ENCODE measurements at regions not wholly inside any gene's neighbourhood (a gene's known extent, or its start where the extent isn't known, plus 50 kb on each side); places are given as distances from the start of the nearest gene placed in this dataset.

GRCh38 chr2:185384822-185385560 is 353.6 kb upstream of the FSIP2 start:
- Histone ChIP-seq H3K9ac (ENCODE audit: insufficient read depth, low read length) (no peak overlapping the region), H3K27me3 (ENCODE audit: control insufficient read depth, insufficient read depth, low read length) (no peaks in the 10 kb centered on the region), H3K4me2 (ENCODE audit: extremely low read depth, insufficient read depth, low read length) (no peak overlapping the region), H3K27ac (ENCODE audit: insufficient read depth, low read length) (no peak overlapping the region), H3K4me3 (replicated peaks in 1 of 4; ENCODE audit: control extremely low read depth in 1 of 4, insufficient read depth in 1 of 4, low read depth in 3 of 4, low read length in 4 of 4) (no peak overlapping the region), H3K9me3 (ENCODE audit: control insufficient read depth, insufficient read depth, low read depth, low read length) (no peaks in the 10 kb centered on the region), H3K36me3 (ENCODE audit: control insufficient read depth, insufficient read depth, low read length) (no peaks in the 10 kb centered on the region), H4K20me1 (ENCODE audit: control insufficient read depth, extremely low read depth, insufficient read depth, low read length) (no peaks in the 10 kb centered on the region), H2AFZ (ENCODE audit: low read length) (no peak overlapping the region), H3K79me2 (ENCODE audit: control insufficient read depth, insufficient read depth, low read length) (no peaks in the 10 kb centered on the region), H3K4me1 (ENCODE audit: control insufficient read depth, extremely low read depth, insufficient read depth, low read length) (no peaks in the 10 kb centered on the region)
- DNase-seq (ENCODE audit: low read depth in 2 of 2), result peak; percentile 11 to 12
- no peak for TF ChIP-seq EZH2 (IDR thresholded peaks at IDR 0.05; ENCODE audit: low read length, missing control alignments)
- no peak for TF ChIP-seq CTCF (conservative IDR thresholded peaks at IDR 0.05 in 1 of 2, IDR thresholded peaks at IDR 0.05 in 1 of 2; ENCODE audit: low read depth in 1 of 2, low read length in 2 of 2)

- Histone ChIP-seq H3K27me3 (ENCODE audit: control insufficient read depth, insufficient read depth, low read length) (no peaks in the 10 kb centered on the region), H3K79me2 (ENCODE audit: control insufficient read depth, insufficient read depth, low read length) (no peaks in the 10 kb centered on the region), H3K4me1 (ENCODE audit: control insufficient read depth, extremely low read depth, insufficient read depth, low read length) (no peaks in the 10 kb centered on the region), H3K36me3 (ENCODE audit: control insufficient read depth, insufficient read depth, low read length) (no peaks in the 10 kb centered on the region), H3K4me3 (replicated peaks in 1 of 4; ENCODE audit: control extremely low read depth in 1 of 4, insufficient read depth in 1 of 4, low read depth in 3 of 4, low read length in 4 of 4) (no peak overlapping the region), H2AFZ (ENCODE audit: low read length) (no peak overlapping the region), H3K27ac (ENCODE audit: insufficient read depth, low read length) (no peak overlapping the region), H3K4me2 (ENCODE audit: extremely low read depth, insufficient read depth, low read length) (no peak overlapping the region), H3K9me3 (ENCODE audit: control insufficient read depth, insufficient read depth, low read depth, low read length) (no peaks in the 10 kb centered on the region), H4K20me1 (ENCODE audit: control insufficient read depth, extremely low read depth, insufficient read depth, low read length) (no peaks in the 10 kb centered on the region), H3K9ac (ENCODE audit: insufficient read depth, low read length) (no peak overlapping the region)
- no peak for DNase-seq (ENCODE audit: low read depth in 2 of 2)
- TF ChIP-seq CTCF (conservative IDR thresholded peaks at IDR 0.05 in 1 of 2, IDR thresholded peaks at IDR 0.05 in 1 of 2; ENCODE audit: low read depth in 1 of 2, low read length in 2 of 2) (no peak), EZH2 (IDR thresholded peaks at IDR 0.05; ENCODE audit: low read length, missing control alignments) (no peak)
These were observed 350.4 kb upstream of the FSIP2 start for GRCh38 chr2:185388226-185388625.

GRCh38 chr2:185391543-185391942 is 347.1 kb upstream of the FSIP2 start:
- no peak overlapping the region for H3K4me3 ChIP-seq (replicated peaks in 1 of 4; ENCODE audit: control extremely low read depth in 1 of 4, insufficient read depth in 1 of 4, low read depth in 3 of 4, low read length in 4 of 4)
- DNase-seq (ENCODE audit: low read depth in 2 of 2), result no peak

More at GRCh38 chr2:185391543-185391942, 347.1 kb upstream of the FSIP2 start:
- Histone ChIP-seq H3K36me3 (ENCODE audit: control insufficient read depth, insufficient read depth, low read length) (no peaks in the 10 kb centered on the region), H3K27ac (ENCODE audit: insufficient read depth, low read length) (no peak overlapping the region), H3K9me3 (ENCODE audit: control insufficient read depth, insufficient read depth, low read depth, low read length) (no peaks in the 10 kb centered on the region), H3K9ac (ENCODE audit: insufficient read depth, low read length) (no peak overlapping the region), H3K4me1 (ENCODE audit: control insufficient read depth, extremely low read depth, insufficient read depth, low read length) (no peaks in the 10 kb centered on the region), H3K79me2 (ENCODE audit: control insufficient read depth, insufficient read depth, low read length) (no peaks in the 10 kb centered on the region), H2AFZ (ENCODE audit: low read length) (no peak overlapping the region), H3K27me3 (ENCODE audit: control insufficient read depth, insufficient read depth, low read length) (no peaks in the 10 kb centered on the region), H4K20me1 (ENCODE audit: control insufficient read depth, extremely low read depth, insufficient read depth, low read length) (no peaks in the 10 kb centered on the region), H3K4me2 (ENCODE audit: extremely low read depth, insufficient read depth, low read length) (no peak overlapping the region)
- TF ChIP-seq CTCF (conservative IDR thresholded peaks at IDR 0.05 in 1 of 2, IDR thresholded peaks at IDR 0.05 in 1 of 2; ENCODE audit: low read depth in 1 of 2, low read length in 2 of 2), result no peak
